CD4-positive, alpha-beta T cell (primary cell): ENCODE measurements at regions not wholly inside any gene's neighbourhood (a gene's known extent, or its start where the extent isn't known, plus 50 kb on each side); places are given as distances from the start of the nearest gene placed in this dataset.

Experiments used
- ATAC-seq: fragments of 200-7000 bp; cut with Tn5 transposase; one replicate; pipeline ENCODE4 v1.10.0; 2022; ENCODE audit warnings: mild to moderate bottlenecking; ENCODE audit not compliant: poor library complexity
- CTCF ChIA-PET: fragments of 350-600 bp; sonication (Branson Sonifier 250); formaldehyde crosslinking; loops from one replicate; lab custom pipeline; 2021; ENCODE audit warnings: antibody characterized with exemption, inconsistent platforms; lab: Charles Lee
- POLR2A ChIA-PET: fragments of 350-600 bp; sonication (Branson Sonifier 250); formaldehyde crosslinking; loops from one replicate; lab custom pipeline; 2021; ENCODE audit warnings: antibody characterized with exemption, inconsistent platforms; lab: Charles Lee
- DNase-seq, 14 experiments: peaks; one replicate each; pipeline ENCODE4 v3.0.0-alpha.2; 2013 to 2020; ENCODE audit warnings: mixed read lengths in 2 of 14
- H3K27ac ChIP-seq, 2 donors: one replicate each; pipeline versions ENCODE4 v1.5.1 to v1.7.0; 2013; ENCODE audit warnings: low read length in 2 of 2, low read depth in 1 of 2, mild to moderate bottlenecking in 1 of 2
- H3K27me3 ChIP-seq, 2 experiments: 1 replicate in 1 of 2; 2 replicates in 1 of 2; pipeline versions ENCODE4 v1.6.1 to v1.7.0; 2013; ENCODE audit warnings: low read length in 2 of 2, control low read depth in 1 of 2, mild to moderate bottlenecking in 1 of 2, moderate library complexity in 1 of 2; ENCODE audit not compliant: insufficient read depth in 2 of 2, control insufficient read depth in 1 of 2
- H3K36me3 ChIP-seq: one replicate; pipeline ENCODE4 v1.6.1; 2013; ENCODE audit warnings: low read length, control low read depth; ENCODE audit not compliant: insufficient read depth
- H3K4me1 ChIP-seq: one replicate; pipeline ENCODE4 v1.6.1; 2013; ENCODE audit warnings: low read length, control low read depth; ENCODE audit not compliant: insufficient read depth
- H3K4me3 ChIP-seq: one replicate; pipeline ENCODE4 v1.5.1; 2013; ENCODE audit warnings: mild to moderate bottlenecking, low read length, moderate library complexity
- H3K9me3 ChIP-seq, 2 experiments: 1 replicate in 1 of 2; 2 replicates in 1 of 2; pipeline versions ENCODE4 v1.6.1 to v1.7.0; 2013; ENCODE audit warnings: low read length in 2 of 2, mild to moderate bottlenecking in 2 of 2, control low read depth in 1 of 2, moderate library complexity in 1 of 2; ENCODE audit not compliant: control insufficient read depth in 1 of 2, insufficient read depth in 1 of 2
- H3K27ac Mint-ChIP-seq: one replicate; pipeline ENCODE4 v1.8.0; 2020; ENCODE audit warnings: mixed read lengths
- H3K27me3 Mint-ChIP-seq: one replicate; pipeline ENCODE4 v1.8.0; 2021; ENCODE audit warnings: mixed read lengths
- H3K36me3 Mint-ChIP-seq: one replicate; pipeline ENCODE4 v1.8.0; 2021; ENCODE audit warnings: low read depth, mixed read lengths
- H3K4me1 Mint-ChIP-seq: one replicate; pipeline ENCODE4 v1.8.0; 2021; ENCODE audit warnings: low read depth, mixed read lengths
- H3K4me3 Mint-ChIP-seq: one replicate; pipeline ENCODE4 v1.8.0; 2020; ENCODE audit warnings: mild to moderate bottlenecking, mixed read lengths
- H3K9me3 Mint-ChIP-seq: one replicate; pipeline ENCODE4 v1.8.0; 2020; ENCODE audit warnings: mixed read lengths
- CTCF ChIP-seq: fragments of 200-600 bp; IDR thresholded peaks from one replicate; pipeline ENCODE4 v1.8.0; 2022; ENCODE audit warnings: antibody characterized with exemption, mild to moderate bottlenecking
- intact Hi-C, 2 experiments: fragments of 100-400 bp; cut with DNase I in 1 of 2; cut with micrococcal nuclease in 1 of 2; formaldehyde crosslinking; loops; one replicate each; pipeline versions ENCODE4 v1.15.1 to v1.9.0; 2023 to 2025; cut with DNase I, micrococcal nuclease

GRCh38 chr7:14054125-14054524 is 64.7 kb upstream of the ETV1 start:
- no peak overlapping the region for H3K27ac Mint-ChIP-seq
- no peak overlapping the region for H3K4me3 ChIP-seq
- CTCF ChIA-PET, result no interaction called here

GRCh38 chr7:14048889-14049288 is 59.4 kb upstream of the ETV1 start:
- H3K27ac ChIP-seq, result no peak overlapping the region
- H3K9me3 Mint-ChIP-seq, result peaks cover 4% of the 10 kb centered on the region
- H3K27me3 ChIP-seq, result no peaks in the 10 kb centered on the region
- intact Hi-C loops, result no loop called here
- no peaks in the 10 kb centered on the region for H3K36me3 Mint-ChIP-seq
- H3K4me1 Mint-ChIP-seq, result no peaks in the 10 kb centered on the region
- no peak for TF ChIP-seq CTCF
- DNase-seq, result no peak
- POLR2A ChIA-PET, result no interaction called here
- no peaks in the 10 kb centered on the region for H3K36me3 ChIP-seq
- H3K4me3 Mint-ChIP-seq, result no peak overlapping the region
- no peak overlapping the region for H3K4me3 ChIP-seq
- no peak for ATAC-seq
- no peaks in the 10 kb centered on the region for H3K4me1 ChIP-seq
- no peak overlapping the region for H3K27ac Mint-ChIP-seq
- CTCF ChIA-PET, result no interaction called here
- H3K27me3 Mint-ChIP-seq, result no peaks in the 10 kb centered on the region
- peaks cover 0 to 3% of the 10 kb centered on the region in 2 experiments for H3K9me3 ChIP-seq

More at GRCh38 chr7:14054125-14054524, 64.7 kb upstream of the ETV1 start:
- H3K4me1 Mint-ChIP-seq, result no peaks in the 10 kb centered on the region
- peaks cover 3% of the 10 kb centered on the region for H3K9me3 Mint-ChIP-seq
- ATAC-seq (no peak), DNase-seq (no peak)
- Histone ChIP-seq H3K4me1 (no peaks in the 10 kb centered on the region), H3K27me3 (no peaks in the 10 kb centered on the region), H3K9me3 (peaks cover 0 to 6% of the 10 kb centered on the region in 2 experiments), H3K36me3 (no peaks in the 10 kb centered on the region), H3K27ac (no peak overlapping the region)
- intact Hi-C loops, result no loop called here
- POLR2A ChIA-PET, result no interaction called here
- no peak overlapping the region for H3K4me3 Mint-ChIP-seq
- H3K36me3 Mint-ChIP-seq, result no peaks in the 10 kb centered on the region
- H3K27me3 Mint-ChIP-seq, result no peaks in the 10 kb centered on the region
- no peak for TF ChIP-seq CTCF

- peaks cover 4% of the 10 kb centered on the region for H3K9me3 Mint-ChIP-seq
- CTCF ChIA-PET, result no interaction called here
These were observed 58.4 kb upstream of the ETV1 start for GRCh38 chr7:14047709-14048399.

More at GRCh38 chr7:14047709-14048399, 58.4 kb upstream of the ETV1 start:
- H3K9me3 ChIP-seq, result peaks cover 0 to 3% of the 10 kb centered on the region in 2 experiments
- no peaks in the 10 kb centered on the region for H3K36me3 ChIP-seq
- intact Hi-C loops, result no loop called here
- Mint-ChIP-seq H3K27me3 (no peaks in the 10 kb centered on the region), H3K4me3 (no peak overlapping the region), H3K36me3 (no peaks in the 10 kb centered on the region), H3K27ac (no peak overlapping the region), H3K4me1 (no peaks in the 10 kb centered on the region)
- DNase-seq, result no peak
- no peak for TF ChIP-seq CTCF
- H3K4me1 ChIP-seq, result no peaks in the 10 kb centered on the region
- no peaks in the 10 kb centered on the region for H3K27me3 ChIP-seq
- H3K4me3 ChIP-seq, result no peak overlapping the region
- ATAC-seq, result no peak
- H3K27ac ChIP-seq, result no peak overlapping the region
- POLR2A ChIA-PET, result no interaction called here
